Ascending aorta (tissue), 2 donors: ENCODE measurements at regions not wholly inside any gene's neighbourhood (a gene's known extent, or its start where the extent isn't known, plus 50 kb on each side); places are given as distances from the start of the nearest gene placed in this dataset.

Experiments used
- DNase-seq, 2 donors: peaks; one replicate each; pipeline ENCODE4 v3.0.0-alpha.2; 2019; ENCODE audit warnings: low spot score in 2 of 2
- H3K27ac ChIP-seq, 2 donors: fragments of 200-600 bp; sonication (generic); one replicate each; pipeline ENCODE4 v1.5.1; 2016 to 2017; ENCODE audit warnings: mild to moderate bottlenecking in 1 of 2
- H3K27me3 ChIP-seq: fragments of 200-600 bp; sonication (generic); one replicate; pipeline ENCODE4 v1.5.1; 2017
- H3K36me3 ChIP-seq, 2 donors: fragments of 200-600 bp; sonication (generic); one replicate each; pipeline ENCODE4 v1.5.1; 2016
- H3K4me1 ChIP-seq, 2 donors: fragments of 200-600 bp; sonication (generic); one replicate each; pipeline ENCODE4 v1.5.1; 2016 to 2017; ENCODE audit warnings: mild to moderate bottlenecking in 1 of 2
- H3K4me3 ChIP-seq, 2 donors: fragments of 200-600 bp; sonication (generic); one replicate each; pipeline ENCODE4 v1.5.1; 2016 to 2017; ENCODE audit warnings: mild to moderate bottlenecking in 1 of 2
- H3K9me3 ChIP-seq, 2 donors: fragments of 200-600 bp; sonication (generic); one replicate each; pipeline ENCODE4 v1.5.1; 2016
- CTCF ChIP-seq, 3 experiments: fragments of 200-600 bp in 2 of 3; fragments of 450-650 bp in 1 of 3; sonication (generic) in 2 of 3; IDR thresholded peaks; one replicate each; pipeline ENCODE4 v1.5.1; 2016 to 2019; ENCODE audit warnings: antibody characterized with exemption in 3 of 3, mild to moderate bottlenecking in 1 of 3, moderate library complexity in 1 of 3
- intact Hi-C: fragments of 100-400 bp; cut with DNase I; formaldehyde crosslinking; loops from one replicate; pipeline ENCODE4 v1.15.1; 2023

GRCh38 chr12:89918172-89918846 lies 209.7 kb upstream of the ATP2B1 start:
- Histone ChIP-seq H3K4me3 (no peak overlapping the region), H3K4me1 (no peaks in the 10 kb centered on the region), H3K27me3 (no peaks in the 10 kb centered on the region), H3K9me3 (no peaks in the 10 kb centered on the region), H3K27ac (no peak overlapping the region), H3K36me3 (no peaks in the 10 kb centered on the region)
- TF ChIP-seq CTCF (IDR thresholded peaks at IDR 0.05), result no peak
- DNase-seq, result no peak
- intact Hi-C loops, result no loop called here

GRCh38 chr12:89909753-89910152 lies 201.1 kb upstream of the ATP2B1 start:
- intact Hi-C loops, result no loop called here
- peaks cover 0 to 5% of the 10 kb centered on the region in 2 donors for H3K9me3 ChIP-seq
- TF ChIP-seq CTCF (IDR thresholded peaks at IDR 0.05), result no peak
- no peaks in the 10 kb centered on the region for H3K27me3 ChIP-seq
- no peak overlapping the region for H3K27ac ChIP-seq
- no peak overlapping the region for H3K4me3 ChIP-seq
- no peaks in the 10 kb centered on the region for H3K4me1 ChIP-seq
- no peak for DNase-seq
- H3K36me3 ChIP-seq, result no peaks in the 10 kb centered on the region

- H3K9me3 ChIP-seq, result peaks cover 0 to 2% of the 10 kb centered on the region in 2 donors
- no peaks in the 10 kb centered on the region for H3K27me3 ChIP-seq
- H3K4me1 ChIP-seq, result no peaks in the 10 kb centered on the region
- H3K4me3 ChIP-seq, result no peak overlapping the region
- no peak for TF ChIP-seq CTCF (IDR thresholded peaks at IDR 0.05)
- no peak overlapping the region for H3K27ac ChIP-seq
- intact Hi-C loops, result no loop called here
- H3K36me3 ChIP-seq, result no peaks in the 10 kb centered on the region
- no peak for DNase-seq
These were observed 199.0 kb upstream of the ATP2B1 start for GRCh38 chr12:89907659-89908058.

- DNase-seq, result no peak
- H3K4me1 ChIP-seq, result no peaks in the 10 kb centered on the region
- intact Hi-C loops, result no loop called here
- no peak for TF ChIP-seq CTCF (IDR thresholded peaks at IDR 0.05)
- H3K27me3 ChIP-seq, result no peaks in the 10 kb centered on the region
- H3K27ac ChIP-seq, result no peak overlapping the region
- no peak overlapping the region for H3K4me3 ChIP-seq
- no peaks in the 10 kb centered on the region for H3K9me3 ChIP-seq
- H3K36me3 ChIP-seq, result no peaks in the 10 kb centered on the region
These were observed 198.2 kb upstream of the ATP2B1 start for GRCh38 chr12:89906824-89907223.

GRCh38 chr12:89906178-89906577 lies 197.5 kb upstream of the ATP2B1 start:
- DNase-seq, result no peak
- no peaks in the 10 kb centered on the region for H3K36me3 ChIP-seq
- H3K4me3 ChIP-seq, result no peak overlapping the region
- TF ChIP-seq CTCF (IDR thresholded peaks at IDR 0.05), result no peak
- H3K9me3 ChIP-seq, result no peaks in the 10 kb centered on the region
- H3K4me1 ChIP-seq, result no peaks in the 10 kb centered on the region
- intact Hi-C loops, result no loop called here
- H3K27ac ChIP-seq, result no peak overlapping the region
- H3K27me3 ChIP-seq, result no peaks in the 10 kb centered on the region
